GM12864 (cell line): ENCODE measurements at regions not wholly inside any gene's neighbourhood (a gene's known extent, or its start where the extent isn't known, plus 50 kb on each side); places are given as distances from the start of the nearest gene placed in this dataset.

ENCODE experiments used
- DNase-seq: peaks from one replicate; pipeline ENCODE4 v3.0.0-alpha.2; 2011; ENCODE audit warnings: low read depth
- H3K4me3 ChIP-seq: 2 replicates; pipeline ENCODE4 v1.5.1; 2011; ENCODE audit warnings: mild to moderate bottlenecking, low read depth, low read length, control low read depth
- CTCF ChIP-seq: IDR thresholded peaks from 2 replicates; pipeline ENCODE4 v1.5.1; 2011; ENCODE audit warnings: low read depth, mild to moderate bottlenecking, moderate library complexity, low read length, control low read depth, inconsistent platforms; ENCODE audit errors: missing control alignments

DNA sequence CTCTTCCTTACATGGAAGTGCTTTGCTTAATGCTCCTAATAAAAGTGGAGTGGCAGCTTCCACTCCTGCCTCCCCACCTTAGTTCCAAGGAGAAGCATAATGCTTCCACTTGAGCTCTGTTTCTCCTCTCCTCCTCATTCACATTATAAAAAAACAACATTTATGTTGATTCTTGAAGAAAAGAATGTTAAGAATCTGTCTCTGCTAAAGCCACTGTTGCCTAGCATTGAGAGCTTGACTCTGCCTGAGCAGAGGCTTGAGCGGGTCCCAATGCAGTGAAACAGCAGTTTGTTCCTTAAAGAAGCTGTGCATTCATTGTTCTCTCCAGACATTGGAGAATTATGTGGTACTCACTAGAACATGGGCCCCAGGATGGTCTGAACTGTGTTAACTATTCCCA, 101.5 kb upstream of the GHR start:
- no peak for DNase-seq
- TF ChIP-seq CTCF: no peak

GRCh38 chr5:42337143-42337542, 86.1 kb upstream of the GHR start:
- no peak for DNase-seq
- H3K4me3 ChIP-seq: no peak overlapping the region
- TF ChIP-seq CTCF: no peak

More for the DNA sequence above, 101.5 kb upstream of the GHR start:
- H3K4me3 ChIP-seq: no peak overlapping the region

GRCh38 chr5:42337607-42338006, 85.6 kb upstream of the GHR start:
- TF ChIP-seq CTCF: no peak
- no peak overlapping the region for H3K4me3 ChIP-seq
- no peak for DNase-seq

- no peak for TF ChIP-seq CTCF
- no peak for DNase-seq
- H3K4me3 ChIP-seq: no peak overlapping the region
Measured at GRCh38 chr5:42338136-42338535, 85.1 kb upstream of the GHR start.

DNA sequence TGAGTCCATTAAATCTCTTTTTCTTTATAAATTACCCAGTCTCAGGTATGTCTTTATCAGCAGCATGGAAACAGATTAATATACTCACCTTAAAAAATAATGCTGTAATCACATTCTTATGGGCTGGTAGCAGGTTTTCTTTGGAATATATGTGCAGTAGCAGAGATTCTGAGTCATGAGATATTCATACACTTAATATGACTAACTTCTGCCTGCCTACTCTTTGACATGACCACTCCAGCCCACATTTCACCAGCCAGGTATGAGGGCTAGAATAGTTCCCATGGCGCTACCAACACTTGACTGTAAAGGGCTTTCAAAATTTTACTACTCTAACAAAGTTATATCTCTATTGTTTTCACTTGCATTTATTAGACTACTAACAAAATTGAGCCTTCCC, 74.1 kb upstream of the GHR start:
- TF ChIP-seq CTCF: no peak
- DNase-seq: no peak
- H3K4me3 ChIP-seq: no peak overlapping the region

- TF ChIP-seq CTCF: no peak
- H3K4me3 ChIP-seq: no peak overlapping the region
- no peak for DNase-seq
Measured at GRCh38 chr5:42351956-42352355, 71.3 kb upstream of the GHR start.

GRCh38 chr5:42360056-42360455, 63.2 kb upstream of the GHR start:
- DNase-seq: no peak
- TF ChIP-seq CTCF: no peak
- no peak overlapping the region for H3K4me3 ChIP-seq
